H1 (cell line): ENCODE measurements at regions not wholly inside any gene's neighbourhood (a gene's known extent, or its start where the extent isn't known, plus 50 kb on each side); places are given as distances from the start of the nearest gene placed in this dataset.
A peak's percentile ranks its signal among the peaks of the same experiment; 100 is the strongest.

Experiments used
- CTCF ChIA-PET: fragments of 300-600 bp; sonication (Branson Sonifier 250); formaldehyde crosslinking; loops from one replicate; lab custom pipeline; 2021; ENCODE audit not compliant: partially characterized antibody; lab: Charles Lee
- POLR2A ChIA-PET: fragments of 300-600 bp; sonication (Branson Sonifier 250); formaldehyde crosslinking; loops from one replicate; lab custom pipeline; 2021; ENCODE audit warnings: inconsistent platforms; ENCODE audit not compliant: partially characterized antibody; lab: Charles Lee
- DNase-seq, 2 experiments: peaks; one replicate each; pipeline versions ENCODE4 v3.0.0 to v3.0.0-alpha.2; 2010 to 2022; ENCODE audit warnings: low spot score in 2 of 2, low read depth in 1 of 2, mixed read lengths in 1 of 2
- FAIRE-seq: peaks from 2 replicates; lab custom pipeline; 2011; peaks lifted over from hg19 to GRCh38; lab: Jason Lieb, UNC
- H2AFZ ChIP-seq: 2 replicates; pipeline ENCODE4 v1.8.1; 2012; ENCODE audit warnings: low read length, inconsistent platforms
- H2AK5ac ChIP-seq: 2 replicates; pipeline ENCODE4 v1.6.1; 2013; ENCODE audit warnings: low read depth, low read length
- H2BK120ac ChIP-seq: replicated peaks from 2 replicates; pipeline ENCODE3; 2013; ENCODE audit warnings: low read depth, low read length, inconsistent platforms
- H2BK12ac ChIP-seq: 2 replicates; pipeline ENCODE4 v1.6.1; 2013; ENCODE audit warnings: low read depth, low read length
- H2BK15ac ChIP-seq: 2 replicates; pipeline ENCODE4 v1.6.1; 2013; ENCODE audit warnings: low read length
- H2BK20ac ChIP-seq: 2 replicates; pipeline ENCODE4 v1.6.1; 2013; ENCODE audit warnings: low read length
- H2BK5ac ChIP-seq: 2 replicates; pipeline ENCODE4 v1.6.1; 2013; ENCODE audit warnings: low read depth, low read length
- H3K14ac ChIP-seq: 2 replicates; pipeline ENCODE4 v1.6.1; 2013; ENCODE audit warnings: inconsistent platforms; ENCODE audit not compliant: insufficient read length
- H3K18ac ChIP-seq: 2 replicates; pipeline ENCODE4 v1.6.1; 2013; ENCODE audit warnings: low read length; ENCODE audit errors: extremely low read depth
- H3K23ac ChIP-seq: 2 replicates; pipeline ENCODE4 v1.6.1; 2013; ENCODE audit warnings: inconsistent platforms; ENCODE audit not compliant: insufficient read length
- H3K23me2 ChIP-seq: 2 replicates; pipeline ENCODE4 v1.6.1; 2013; ENCODE audit warnings: low read depth, low read length
- H3K27ac ChIP-seq: 2 replicates; pipeline ENCODE4 v1.6.1; 2011; ENCODE audit warnings: low read depth, low read length, inconsistent platforms
- H3K27me3 ChIP-seq, 4 experiments: replicated peaks in 1 of 4; 1 replicate in 1 of 4; 2 replicates in 3 of 4; pipeline versions ENCODE4 v1.6.1 to v1.8.1; 2011 to 2013; ENCODE audit warnings: low read length in 3 of 4, mild to moderate bottlenecking in 3 of 4, inconsistent platforms in 2 of 4, mixed read lengths in 2 of 4, moderate library complexity in 1 of 4; ENCODE audit not compliant: control insufficient read depth in 3 of 4, insufficient read depth in 3 of 4; ENCODE audit errors: extremely low read depth in 1 of 4
- H3K36me3 ChIP-seq, 4 experiments: 2 replicates each; pipeline versions ENCODE4 v1.6.1 to v1.8.1; 2011 to 2013; ENCODE audit warnings: mild to moderate bottlenecking in 4 of 4, low read length in 3 of 4, moderate library complexity in 2 of 4, control low read depth in 1 of 4, inconsistent platforms in 1 of 4; ENCODE audit not compliant: insufficient read depth in 4 of 4, control insufficient read depth in 2 of 4
- H3K4ac ChIP-seq: replicated peaks from 2 replicates; pipeline ENCODE3; 2013; ENCODE audit warnings: low read length, low read depth, mixed read lengths, inconsistent platforms; ENCODE audit not compliant: insufficient read length
- H3K4me1 ChIP-seq, 4 experiments: replicated peaks in 1 of 4; 1 replicate in 1 of 4; 2 replicates in 3 of 4; pipeline versions ENCODE4 v1.6.1 to v1.8.1; 2011 to 2013; ENCODE audit warnings: low read length in 3 of 4, inconsistent platforms in 2 of 4, mixed read lengths in 1 of 4; ENCODE audit not compliant: insufficient read depth in 4 of 4, control insufficient read depth in 3 of 4
- H3K4me2 ChIP-seq, 2 experiments: 2 replicates each; pipeline versions ENCODE4 v1.6.1 to v1.8.1; 2011 to 2013; ENCODE audit warnings: low read depth in 2 of 2, low read length in 2 of 2, control low read depth in 1 of 2, inconsistent platforms in 1 of 2, mild to moderate bottlenecking in 1 of 2; ENCODE audit not compliant: insufficient read depth in 1 of 2
- H3K4me3 ChIP-seq, 4 experiments: fragments of 200-600, 300-600 bp in 1 of 4; sonication (generic), shearing (Covaris generic), sonication (Bioruptor Twin) in 1 of 4; 2 replicates each; pipeline versions ENCODE4 v1.5.1 to v1.8.1; 2011 to 2016; ENCODE audit warnings: low read length in 4 of 4, low read depth in 3 of 4, control low read depth in 2 of 4, inconsistent platforms in 2 of 4, mild to moderate bottlenecking in 2 of 4, mixed read lengths in 1 of 4, moderate library complexity in 1 of 4; ENCODE audit not compliant: insufficient read depth in 2 of 4; ENCODE audit errors: extremely low read depth in 1 of 4
- H3K56ac ChIP-seq: replicated peaks from 2 replicates; pipeline ENCODE3; 2013; ENCODE audit warnings: low read depth, mild to moderate bottlenecking, mixed read lengths, low read length, inconsistent platforms; ENCODE audit not compliant: insufficient read length
- H3K79me1 ChIP-seq: 2 replicates; pipeline ENCODE4 v1.6.1; 2013; ENCODE audit warnings: low read depth, low read length, control low read depth
- H3K79me2 ChIP-seq, 2 experiments: 2 replicates each; pipeline versions ENCODE4 v1.6.1 to v1.8.1; 2012 to 2013; ENCODE audit warnings: low read length in 2 of 2, mild to moderate bottlenecking in 2 of 2, inconsistent platforms in 1 of 2; ENCODE audit not compliant: insufficient read depth in 2 of 2, control insufficient read depth in 1 of 2
- H3K9ac ChIP-seq, 4 experiments: replicated peaks in 1 of 4; 1 replicate in 1 of 4; 2 replicates in 3 of 4; pipeline versions ENCODE4 v1.6.1 to v1.8.1; 2011 to 2013; ENCODE audit warnings: low read depth in 3 of 4, low read length in 3 of 4, control low read depth in 2 of 4, mild to moderate bottlenecking in 2 of 4, moderate library complexity in 2 of 4, inconsistent platforms in 1 of 4; ENCODE audit errors: extremely low read depth in 1 of 4
- H3K9me3 ChIP-seq, 2 experiments: 2 replicates each; pipeline versions ENCODE4 v1.6.1 to v1.8.1; 2012 to 2013; ENCODE audit warnings: mild to moderate bottlenecking in 2 of 2, moderate library complexity in 2 of 2, control low read depth in 1 of 2, inconsistent platforms in 1 of 2, low read depth in 1 of 2, low read length in 1 of 2, mixed read lengths in 1 of 2; ENCODE audit not compliant: insufficient read depth in 2 of 2
- H4K20me1 ChIP-seq, 2 experiments: replicated peaks in 1 of 2; 2 replicates each; pipeline versions ENCODE3 to v1.8.1; 2011 to 2013; ENCODE audit warnings: inconsistent platforms in 2 of 2, low read length in 2 of 2, mild to moderate bottlenecking in 1 of 2; ENCODE audit not compliant: insufficient read depth in 2 of 2, control insufficient read depth in 1 of 2
- H4K5ac ChIP-seq: 2 replicates; pipeline ENCODE4 v1.6.1; 2013; ENCODE audit warnings: low read length, low read depth, mixed read lengths, inconsistent platforms; ENCODE audit not compliant: insufficient read length
- H4K8ac ChIP-seq: 2 replicates; pipeline ENCODE4 v1.8.0; 2013; ENCODE audit warnings: mild to moderate bottlenecking, moderate library complexity, low read length, inconsistent platforms; ENCODE audit not compliant: insufficient read depth; ENCODE audit errors: extremely low read depth
- H4K91ac ChIP-seq: replicated peaks from 2 replicates; pipeline ENCODE3; 2013; ENCODE audit warnings: low read length, mixed read lengths, inconsistent platforms; ENCODE audit not compliant: insufficient read length
- ASH2L ChIP-seq: fragments of 200-600, 300-600 bp; sonication (generic); IDR thresholded peaks from one replicate; pipeline ENCODE4 v1.7.1; 2017; ENCODE audit warnings: low read length
- CBX8 ChIP-seq: fragments of 300-800, 300-1000 bp; sonication (generic); IDR thresholded peaks from 2 replicates; pipeline ENCODE4 v1.7.1; 2016; ENCODE audit warnings: low read depth, low read length, borderline replicate concordance
- E2F6 ChIP-seq: IDR thresholded peaks from 2 replicates; pipeline ENCODE4 v1.6.1; 2012; ENCODE audit warnings: inconsistent platforms
- FOSL1 ChIP-seq: IDR thresholded peaks from 2 replicates; pipeline ENCODE4 v1.6.1; 2011; ENCODE audit warnings: mild to moderate bottlenecking, low read depth, low read length, moderate library complexity; ENCODE audit not compliant: insufficient read depth
- GABPA ChIP-seq: IDR thresholded peaks from 2 replicates; pipeline ENCODE4 v1.6.1; 2011; ENCODE audit warnings: mild to moderate bottlenecking, low read length, moderate library complexity, borderline replicate concordance; ENCODE audit not compliant: insufficient read depth
- HDAC2 ChIP-seq, 2 experiments: fragments of 300-600 bp in 1 of 2; sonication (generic) in 1 of 2; IDR thresholded peaks; 2 replicates each; pipeline ENCODE4 v1.6.1; 2011 to 2012; ENCODE audit warnings: low read depth in 2 of 2, low read length in 2 of 2, mild to moderate bottlenecking in 2 of 2, moderate library complexity in 2 of 2, borderline replicate concordance in 1 of 2, inconsistent platforms in 1 of 2
- MAFK ChIP-seq: IDR thresholded peaks from 2 replicates; pipeline ENCODE4 v1.6.1; 2012; ENCODE audit warnings: low read depth, mild to moderate bottlenecking, improper control_type of control experiment, low read length
- PHF8 ChIP-seq: fragments of 200-600 bp; sonication (generic); conservative IDR thresholded peaks from 2 replicates; pipeline ENCODE4 v1.7.1; 2012; ENCODE audit warnings: low read depth, mild to moderate bottlenecking, inconsistent platforms, low read length, moderate library complexity
- SP2 ChIP-seq: IDR thresholded peaks from 2 replicates; pipeline ENCODE4 v1.6.1; 2012; ENCODE audit warnings: mild to moderate bottlenecking, low read length, inconsistent platforms
- TAF1 ChIP-seq: IDR thresholded peaks from 2 replicates; pipeline ENCODE4 v1.6.1; 2011; ENCODE audit warnings: mild to moderate bottlenecking, low read depth, low read length
- TAF7 ChIP-seq: optimal IDR thresholded peaks from 2 replicates; pipeline ENCODE3; 2011; ENCODE audit warnings: low read depth, mild to moderate bottlenecking, inconsistent platforms, low read length, moderate library complexity, borderline replicate concordance
- USF2 ChIP-seq: IDR thresholded peaks from 2 replicates; pipeline ENCODE4 v1.6.1; 2011; ENCODE audit warnings: low read length, improper control_type of control experiment
- WGBS, 2 experiments: shearing (Covaris generic) in 1 of 2; methylation state at CpG; one replicate each; pipeline versions ENCODE4 v1.1.6 to v1.1.7; 2013 to 2015; ENCODE audit warnings: low lambda C conversion rate in 2 of 2, mixed read lengths in 2 of 2, inconsistent platforms in 1 of 2, low coverage in 1 of 2, missing lambda C conversion rate in 1 of 2; ENCODE audit not compliant: insufficient replicate concordance in 2 of 2, insufficient coverage in 1 of 2, insufficient read length in 1 of 2; ENCODE audit errors: extremely low coverage in 1 of 2, missing lambda C conversion rate in 1 of 2; 5-methylcytosine and 5-hydroxymethylcytosine counted together

GRCh38 chr6:56838016-56838555 is 116.8 kb upstream of the BEND6 start:
- H3K9ac ChIP-seq: no peak overlapping the region
- H4K91ac ChIP-seq: no peak overlapping the region
- H3K4me2 ChIP-seq: no peak overlapping the region
- no peak overlapping the region for H2BK12ac ChIP-seq
- no peaks in the 10 kb centered on the region for H3K9me3 ChIP-seq
- H2AK5ac ChIP-seq: no peak overlapping the region
- H3K4me3 ChIP-seq: no peak overlapping the region
- no peak overlapping the region for H3K14ac ChIP-seq
- no peak overlapping the region for H4K5ac ChIP-seq
- no peak overlapping the region for H3K56ac ChIP-seq
- ChIA-PET CTCF (interaction anchor here (0.6 to 1.3 kb wide), 4 partner anchors 9 to 340 kb away, joined by 3 to 4 read pairs (median 4); no protein-coding TSS in a partner anchor), POLR2A (interaction anchor here (0.8 kb wide), 1 partner anchor 12 kb away, joined by 3 read pairs; no protein-coding TSS in a partner anchor)
- peaks cover 0 to 2% of the 10 kb centered on the region in 2 experiments for H4K20me1 ChIP-seq
- H3K36me3 ChIP-seq: no peaks in the 10 kb centered on the region
- no peak overlapping the region for H3K27ac ChIP-seq
- H3K4ac ChIP-seq: no peak overlapping the region
- H2AFZ ChIP-seq: no peak overlapping the region
- WGBS, 2 experiments: 79% methylated on average over 2 of the region's 2 CpGs; no CpG with 5 or more reads in 1 of the 2 experiments
- H3K27me3 ChIP-seq: no peaks in the 10 kb centered on the region
- no peak overlapping the region for H4K8ac ChIP-seq
- FAIRE-seq (peak; percentile 24), DNase-seq (no peak)
- no peak overlapping the region for H2BK20ac ChIP-seq
- peaks cover 15 to 98% of the 10 kb centered on the region in 2 experiments for H3K79me2 ChIP-seq
- no peak overlapping the region for H3K23ac ChIP-seq
- no peak overlapping the region for H2BK5ac ChIP-seq
- H2BK120ac ChIP-seq: no peak overlapping the region
- H3K18ac ChIP-seq: no peak overlapping the region
- peaks cover 0 to 19% (median 9%) of the 10 kb centered on the region in 4 experiments; a peak in 2 of 7 replicates for H3K4me1 ChIP-seq
- H3K79me1 ChIP-seq: no peaks in the 10 kb centered on the region
- H3K23me2 ChIP-seq: peaks cover 5% of the 10 kb centered on the region
- no peak overlapping the region for H2BK15ac ChIP-seq
- no peak for TF ChIP-seq ASH2L
- TF ChIP-seq TAF1: no peak
- no peak for TF ChIP-seq MAFK
- no peak for TF ChIP-seq E2F6
- no peak for TF ChIP-seq HDAC2 (IDR thresholded peaks at IDR 0.05; ENCODE audit: borderline replicate concordance in 1 of 2, low read depth in 2 of 2, low read length in 2 of 2)
- TF ChIP-seq PHF8: no peak
- no peak for TF ChIP-seq USF2
- no peak for TF ChIP-seq TAF7
- no peak for TF ChIP-seq FOSL1
- TF ChIP-seq CBX8: no peak
- TF ChIP-seq GABPA: no peak
- TF ChIP-seq SP2: no peak
